ENCODE measurements at regions not wholly inside any gene's neighbourhood (a gene's known extent, or its start where the extent isn't known, plus 50 kb on each side); places are given as distances from the start of the nearest gene placed in this dataset.
"Not testable (repeated sequence)": the region's sequence is repeated elsewhere in the genome, so short reads cannot be mapped to it uniquely, and the experiment has no call there.

DNA sequence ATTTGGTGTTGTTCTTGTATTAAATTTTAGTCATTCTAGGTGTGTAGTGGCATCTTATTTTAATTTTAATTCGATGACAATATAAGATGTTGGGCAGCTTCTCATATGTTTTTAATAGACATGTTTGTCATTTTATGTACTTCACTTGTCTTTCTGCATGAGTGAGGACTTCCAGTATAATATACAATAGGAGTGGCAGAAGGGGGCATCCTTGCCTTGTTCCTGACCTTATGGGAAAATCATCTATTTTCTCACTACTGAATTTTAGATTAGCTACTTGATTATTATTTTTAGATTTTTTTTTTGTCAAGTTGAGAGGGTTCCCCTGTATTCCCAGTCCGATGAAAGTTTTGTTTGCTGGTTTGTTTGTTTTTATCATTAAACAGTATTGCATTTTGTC is 495.2 kb upstream of the GRM3 start:
- no peak for DNase-seq (ENCODE audit: low read depth in 2 of 2)
- no peak overlapping the region for H3K4me3 ChIP-seq (replicated peaks in 1 of 2; ENCODE audit: low read depth in 2 of 2, low read length in 2 of 2)
- TF ChIP-seq, protein P1, sequence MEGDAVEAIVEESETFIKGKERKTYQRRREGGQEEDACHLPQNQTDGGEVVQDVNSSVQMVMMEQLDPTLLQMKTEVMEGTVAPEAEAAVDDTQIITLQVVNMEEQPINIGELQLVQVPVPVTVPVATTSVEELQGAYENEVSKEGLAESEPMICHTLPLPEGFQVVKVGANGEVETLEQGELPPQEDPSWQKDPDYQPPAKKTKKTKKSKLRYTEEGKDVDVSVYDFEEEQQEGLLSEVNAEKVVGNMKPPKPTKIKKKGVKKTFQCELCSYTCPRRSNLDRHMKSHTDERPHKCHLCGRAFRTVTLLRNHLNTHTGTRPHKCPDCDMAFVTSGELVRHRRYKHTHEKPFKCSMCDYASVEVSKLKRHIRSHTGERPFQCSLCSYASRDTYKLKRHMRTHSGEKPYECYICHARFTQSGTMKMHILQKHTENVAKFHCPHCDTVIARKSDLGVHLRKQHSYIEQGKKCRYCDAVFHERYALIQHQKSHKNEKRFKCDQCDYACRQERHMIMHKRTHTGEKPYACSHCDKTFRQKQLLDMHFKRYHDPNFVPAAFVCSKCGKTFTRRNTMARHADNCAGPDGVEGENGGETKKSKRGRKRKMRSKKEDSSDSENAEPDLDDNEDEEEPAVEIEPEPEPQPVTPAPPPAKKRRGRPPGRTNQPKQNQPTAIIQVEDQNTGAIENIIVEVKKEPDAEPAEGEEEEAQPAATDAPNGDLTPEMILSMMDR (IDR thresholded peaks at IDR 0.05; ENCODE audit: low read depth, low read length), result no peak

DNA sequence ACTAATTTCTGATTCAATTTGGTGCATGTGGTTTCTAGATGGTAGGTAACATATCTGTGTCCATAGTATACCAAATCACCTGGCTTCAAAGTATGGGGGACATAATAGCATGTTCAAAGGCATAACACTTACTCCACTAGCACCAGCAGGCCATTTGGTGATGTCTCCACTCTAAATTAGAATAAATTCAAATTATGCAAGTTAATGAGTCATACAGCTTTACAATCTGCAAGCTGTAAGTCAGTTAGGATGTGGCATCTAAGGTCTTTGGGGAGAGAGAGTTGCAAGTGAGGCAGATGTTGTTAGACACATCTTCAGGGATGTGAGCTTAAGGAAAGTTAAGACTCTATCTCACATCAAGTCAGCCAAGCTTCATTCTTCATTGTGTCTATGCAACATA is 506.4 kb upstream of the GRM3 start:
- DNase-seq (ENCODE audit: low read depth in 2 of 2), result no peak
- no peak overlapping the region for H3K4me3 ChIP-seq (replicated peaks in 1 of 2; ENCODE audit: low read depth in 2 of 2, low read length in 2 of 2)
- TF ChIP-seq, protein P1 (IDR thresholded peaks at IDR 0.05; ENCODE audit: low read depth, low read length), result no peak

DNA sequence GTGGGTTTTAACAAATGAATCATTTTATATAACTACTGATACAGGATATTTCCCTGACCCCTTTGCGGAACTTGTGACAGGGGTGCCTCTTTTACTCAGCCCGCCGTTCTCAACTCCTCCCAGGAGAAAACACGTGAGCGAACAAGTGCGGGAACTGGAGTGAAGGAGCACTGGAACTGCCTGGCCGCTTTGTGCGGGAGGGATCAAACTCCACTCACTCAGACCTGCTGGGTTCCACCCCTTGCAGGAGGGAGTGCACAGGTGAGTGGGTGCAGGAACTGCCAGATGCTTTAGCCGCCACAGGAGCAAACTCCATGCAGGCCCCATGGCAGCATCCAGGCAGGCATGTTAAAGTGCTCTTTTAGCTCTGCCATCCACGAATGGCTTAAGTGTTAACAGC is 513.4 kb upstream of the GRM3 start:
- DNase-seq (ENCODE audit: low read depth in 2 of 2), result no peak
- H3K4me3 ChIP-seq (replicated peaks in 1 of 2; ENCODE audit: low read depth in 2 of 2, low read length in 2 of 2), result no peak overlapping the region
- TF ChIP-seq, protein P1 (IDR thresholded peaks at IDR 0.05; ENCODE audit: low read depth, low read length), result no peak

DNA sequence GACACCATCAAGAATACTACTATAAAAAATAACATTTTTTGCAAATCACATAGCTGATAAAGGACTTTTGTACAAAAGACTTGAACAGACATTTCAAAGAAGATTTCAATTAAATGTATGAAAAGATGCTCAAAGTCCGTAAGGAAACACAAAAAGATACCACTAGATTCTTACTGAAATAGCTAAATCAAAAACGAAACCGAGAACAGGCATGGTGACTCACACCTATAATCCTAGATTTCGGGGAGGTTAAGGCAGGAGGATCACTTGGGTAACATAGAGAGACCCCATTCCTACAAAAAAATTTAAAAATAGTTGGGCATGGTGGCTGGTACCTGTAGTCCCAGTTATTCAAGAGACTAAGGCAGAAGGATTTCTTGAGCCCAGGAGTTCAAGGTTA is 520.2 kb upstream of the GRM3 start:
- TF ChIP-seq, protein P1 (IDR thresholded peaks at IDR 0.05; ENCODE audit: low read depth, low read length), result no peak
- no peak for DNase-seq (ENCODE audit: low read depth in 2 of 2)
- H3K4me3 ChIP-seq (replicated peaks in 1 of 2; ENCODE audit: low read depth in 2 of 2, low read length in 2 of 2), result no peak overlapping the region

DNA sequence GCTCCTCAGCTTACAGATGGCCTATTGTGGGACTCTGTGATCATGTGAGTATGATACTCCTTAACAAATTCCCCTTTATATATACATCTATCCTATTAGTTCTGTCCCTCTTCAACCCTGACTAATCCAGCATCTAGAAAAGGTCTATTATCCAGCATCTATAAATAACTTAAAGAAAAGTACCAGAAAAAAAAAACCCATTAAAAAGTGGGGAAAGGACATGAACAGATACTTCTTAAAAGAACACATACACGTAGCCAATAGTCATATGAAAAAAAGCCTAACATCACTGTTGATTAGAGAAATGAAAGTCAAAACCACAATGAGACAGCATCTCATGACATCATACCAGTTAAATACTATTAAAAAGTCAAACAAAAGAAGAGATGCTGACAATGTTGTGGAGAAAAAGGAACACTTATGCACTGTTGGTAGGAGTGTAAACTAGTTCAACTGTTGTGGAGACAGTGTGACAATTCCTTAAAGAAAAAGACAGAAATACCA is 549.5 kb upstream of the GRM3 start:
- H3K4me3 ChIP-seq (replicated peaks in 1 of 2; ENCODE audit: low read depth in 2 of 2, low read length in 2 of 2), result no peak overlapping the region
- no peak for DNase-seq (ENCODE audit: low read depth in 2 of 2)
- TF ChIP-seq, protein P1 (IDR thresholded peaks at IDR 0.05; ENCODE audit: low read depth, low read length), result no peak

DNA sequence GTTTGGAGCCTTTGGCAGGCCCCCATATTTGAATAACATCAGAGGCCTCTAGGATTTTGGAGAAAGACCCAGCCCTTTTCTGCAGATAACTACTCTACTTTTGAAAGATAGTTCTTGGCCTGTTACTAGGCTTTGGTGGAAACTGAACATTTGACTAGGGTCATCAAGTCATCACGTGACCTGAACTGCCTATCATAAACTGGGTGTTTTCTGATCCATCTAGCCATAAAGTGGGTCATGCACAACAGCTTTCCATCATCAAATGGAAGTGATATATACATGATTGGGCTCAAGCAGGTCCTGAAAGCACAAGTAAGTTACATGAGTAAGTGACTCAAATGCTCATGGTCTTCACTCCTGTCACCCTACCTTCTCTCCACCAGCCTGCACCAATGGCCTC is 552.3 kb upstream of the GRM3 start:
- TF ChIP-seq, protein P1 (IDR thresholded peaks at IDR 0.05; ENCODE audit: low read depth, low read length), result no peak
- DNase-seq (ENCODE audit: low read depth in 2 of 2), result no peak
- H3K4me3 ChIP-seq (replicated peaks in 1 of 2; ENCODE audit: low read depth in 2 of 2, low read length in 2 of 2), result no peak overlapping the region

DNA sequence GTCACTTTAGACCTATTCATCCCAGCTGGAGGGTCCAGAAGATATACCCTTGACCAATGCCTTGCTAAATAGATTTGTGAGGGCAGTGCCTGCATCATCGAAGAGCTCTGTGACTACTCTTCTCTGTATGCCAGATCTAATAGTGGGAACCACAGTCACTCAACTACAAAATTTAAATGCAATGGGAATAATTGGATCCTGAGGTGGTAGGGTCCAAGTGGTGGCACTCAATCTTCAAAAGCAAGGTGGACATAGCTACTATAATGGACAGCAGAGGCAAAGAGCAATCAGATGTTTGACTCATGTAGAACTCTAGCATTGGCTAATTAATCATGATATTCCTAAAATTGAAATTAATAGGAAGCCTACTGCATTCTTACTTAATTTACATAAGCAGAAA is 554.3 kb upstream of the GRM3 start:
- H3K4me3 ChIP-seq (replicated peaks in 1 of 2; ENCODE audit: low read depth in 2 of 2, low read length in 2 of 2), result no peak overlapping the region
- TF ChIP-seq, protein P1 (IDR thresholded peaks at IDR 0.05; ENCODE audit: low read depth, low read length), result no peak
- no peak for DNase-seq (ENCODE audit: low read depth in 2 of 2)

DNA sequence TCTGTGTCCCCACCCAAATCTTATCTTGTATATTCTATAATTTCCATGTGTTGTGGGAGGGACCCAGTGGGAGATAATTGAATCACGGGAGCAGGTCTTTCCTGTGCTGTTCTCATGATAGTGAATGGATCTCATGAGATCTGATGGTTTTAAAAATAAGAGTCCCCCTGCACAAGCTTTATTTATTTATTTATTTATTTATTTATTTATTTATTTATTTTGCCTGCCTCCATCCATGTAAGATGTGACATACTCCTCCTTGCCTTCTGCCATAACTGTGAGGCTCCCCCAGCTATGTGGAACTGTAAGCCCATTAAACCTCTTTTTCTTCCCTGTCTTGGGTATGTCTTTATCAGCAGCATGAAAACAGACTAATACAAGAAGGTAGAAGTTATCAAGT is 579.1 kb upstream of the GRM3 start:
- DNase-seq (ENCODE audit: low read depth in 2 of 2), result not testable (repeated sequence)

More for the DNA sequence above, 579.1 kb upstream of the GRM3 start:
- H3K4me3 ChIP-seq (replicated peaks in 1 of 2; ENCODE audit: low read depth in 2 of 2, low read length in 2 of 2), result not testable (repeated sequence)

All from cardiac fibroblast (primary cell).